PC-3 (cell line): ENCODE measurements at regions not wholly inside any gene's neighbourhood (a gene's known extent, or its start where the extent isn't known, plus 50 kb on each side); places are given as distances from the start of the nearest gene placed in this dataset.

Experiments
- CTCF ChIP-seq: fragments of 300-600 bp; sonication (generic); conservative IDR thresholded peaks from 2 replicates; pipeline ENCODE4 v1.5.1; 2017; ENCODE audit warnings: antibody characterized with exemption, low read depth, mild to moderate bottlenecking, low read length
- EZH2 ChIP-seq: fragments of 300-600 bp; sonication (generic); IDR thresholded peaks from one replicate; pipeline ENCODE4 v1.6.1; 2017; ENCODE audit warnings: antibody characterized with exemption, mild to moderate bottlenecking, low read length; ENCODE audit not compliant: unreplicated experiment

DNA sequence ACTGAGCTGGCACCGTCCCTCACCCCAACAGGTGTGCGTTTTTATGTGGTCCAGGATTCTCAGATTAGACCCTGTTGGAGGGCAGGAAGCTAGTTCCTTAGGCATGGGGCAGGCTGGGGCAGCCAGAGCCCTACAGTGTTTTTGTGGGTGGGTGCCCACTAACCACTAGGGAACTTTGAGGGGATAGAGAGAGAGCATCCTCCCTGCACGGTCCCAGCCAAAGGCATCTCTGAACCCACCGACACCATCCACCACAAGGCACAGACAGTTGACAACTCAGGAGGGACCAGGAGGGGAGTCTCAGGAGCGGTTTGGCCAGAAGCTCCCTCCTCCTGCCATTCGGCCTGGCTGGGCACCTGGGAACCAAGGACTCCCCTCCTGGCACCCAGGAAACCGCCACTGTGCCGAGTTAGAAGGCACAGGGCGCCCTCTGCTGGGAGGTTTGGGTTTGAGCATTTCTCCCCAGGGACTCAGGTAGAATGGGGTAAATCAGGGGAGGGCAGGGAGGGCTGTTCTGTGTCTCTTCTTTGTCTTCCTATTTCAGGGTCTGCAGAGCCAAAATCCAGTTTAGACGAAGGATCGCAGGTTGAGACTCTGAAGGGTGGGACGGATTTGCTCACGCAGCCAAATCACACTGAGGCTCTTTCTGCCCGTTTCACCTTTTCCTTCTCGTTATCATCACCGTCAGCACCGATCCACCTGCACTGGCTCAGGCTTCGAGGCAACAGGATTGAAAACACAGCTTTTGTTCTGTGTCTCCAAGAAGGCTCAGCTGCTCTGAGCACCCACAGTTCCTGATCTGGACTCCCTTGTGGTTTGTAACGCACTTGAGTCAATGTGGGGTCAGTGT lies 84.8 kb upstream of the COL13A1 start:
- TF ChIP-seq CTCF, result peak; percentile 99
- no peak for TF ChIP-seq EZH2
